H1 (cell line): ENCODE measurements at regions not wholly inside any gene's neighbourhood (a gene's known extent, or its start where the extent isn't known, plus 50 kb on each side); places are given as distances from the start of the nearest gene placed in this dataset.

Source experiments
- CTCF ChIA-PET: fragments of 300-600 bp; sonication (Branson Sonifier 250); formaldehyde crosslinking; loops from one replicate; lab custom pipeline; 2021; ENCODE audit not compliant: partially characterized antibody; lab: Charles Lee
- POLR2A ChIA-PET: fragments of 300-600 bp; sonication (Branson Sonifier 250); formaldehyde crosslinking; loops from one replicate; lab custom pipeline; 2021; ENCODE audit warnings: inconsistent platforms; ENCODE audit not compliant: partially characterized antibody; lab: Charles Lee
- DNase-seq, 2 experiments: peaks; one replicate each; pipeline versions ENCODE4 v3.0.0 to v3.0.0-alpha.2; 2010 to 2022; ENCODE audit warnings: low spot score in 2 of 2, low read depth in 1 of 2, mixed read lengths in 1 of 2
- FAIRE-seq: peaks from 2 replicates; lab custom pipeline; 2011; peaks lifted over from hg19 to GRCh38; lab: Jason Lieb, UNC
- H2AFZ ChIP-seq: 2 replicates; pipeline ENCODE4 v1.8.1; 2012; ENCODE audit warnings: low read length, inconsistent platforms
- H2AK5ac ChIP-seq: 2 replicates; pipeline ENCODE4 v1.6.1; 2013; ENCODE audit warnings: low read depth, low read length
- H2BK120ac ChIP-seq: replicated peaks from 2 replicates; pipeline ENCODE3; 2013; ENCODE audit warnings: low read depth, low read length, inconsistent platforms
- H2BK12ac ChIP-seq: 2 replicates; pipeline ENCODE4 v1.6.1; 2013; ENCODE audit warnings: low read depth, low read length
- H2BK15ac ChIP-seq: 2 replicates; pipeline ENCODE4 v1.6.1; 2013; ENCODE audit warnings: low read length
- H2BK20ac ChIP-seq: 2 replicates; pipeline ENCODE4 v1.6.1; 2013; ENCODE audit warnings: low read length
- H2BK5ac ChIP-seq: 2 replicates; pipeline ENCODE4 v1.6.1; 2013; ENCODE audit warnings: low read depth, low read length
- H3K14ac ChIP-seq: 2 replicates; pipeline ENCODE4 v1.6.1; 2013; ENCODE audit warnings: inconsistent platforms; ENCODE audit not compliant: insufficient read length
- H3K18ac ChIP-seq: 2 replicates; pipeline ENCODE4 v1.6.1; 2013; ENCODE audit warnings: low read length; ENCODE audit errors: extremely low read depth
- H3K23ac ChIP-seq: 2 replicates; pipeline ENCODE4 v1.6.1; 2013; ENCODE audit warnings: inconsistent platforms; ENCODE audit not compliant: insufficient read length
- H3K23me2 ChIP-seq: 2 replicates; pipeline ENCODE4 v1.6.1; 2013; ENCODE audit warnings: low read depth, low read length
- H3K27ac ChIP-seq: 2 replicates; pipeline ENCODE4 v1.6.1; 2011; ENCODE audit warnings: low read depth, low read length, inconsistent platforms
- H3K27me3 ChIP-seq, 4 experiments: replicated peaks in 1 of 4; 1 replicate in 1 of 4; 2 replicates in 3 of 4; pipeline versions ENCODE4 v1.6.1 to v1.8.1; 2011 to 2013; ENCODE audit warnings: low read length in 3 of 4, mild to moderate bottlenecking in 3 of 4, inconsistent platforms in 2 of 4, mixed read lengths in 2 of 4, moderate library complexity in 1 of 4; ENCODE audit not compliant: control insufficient read depth in 3 of 4, insufficient read depth in 3 of 4; ENCODE audit errors: extremely low read depth in 1 of 4
- H3K36me3 ChIP-seq, 4 experiments: 2 replicates each; pipeline versions ENCODE4 v1.6.1 to v1.8.1; 2011 to 2013; ENCODE audit warnings: mild to moderate bottlenecking in 4 of 4, low read length in 3 of 4, moderate library complexity in 2 of 4, control low read depth in 1 of 4, inconsistent platforms in 1 of 4; ENCODE audit not compliant: insufficient read depth in 4 of 4, control insufficient read depth in 2 of 4
- H3K4ac ChIP-seq: replicated peaks from 2 replicates; pipeline ENCODE3; 2013; ENCODE audit warnings: low read length, low read depth, mixed read lengths, inconsistent platforms; ENCODE audit not compliant: insufficient read length
- H3K4me1 ChIP-seq, 4 experiments: replicated peaks in 1 of 4; 1 replicate in 1 of 4; 2 replicates in 3 of 4; pipeline versions ENCODE4 v1.6.1 to v1.8.1; 2011 to 2013; ENCODE audit warnings: low read length in 3 of 4, inconsistent platforms in 2 of 4, mixed read lengths in 1 of 4; ENCODE audit not compliant: insufficient read depth in 4 of 4, control insufficient read depth in 3 of 4
- H3K4me2 ChIP-seq, 2 experiments: 2 replicates each; pipeline versions ENCODE4 v1.6.1 to v1.8.1; 2011 to 2013; ENCODE audit warnings: low read depth in 2 of 2, low read length in 2 of 2, control low read depth in 1 of 2, inconsistent platforms in 1 of 2, mild to moderate bottlenecking in 1 of 2; ENCODE audit not compliant: insufficient read depth in 1 of 2
- H3K4me3 ChIP-seq, 4 experiments: fragments of 200-600, 300-600 bp in 1 of 4; sonication (generic), shearing (Covaris generic), sonication (Bioruptor Twin) in 1 of 4; 2 replicates each; pipeline versions ENCODE4 v1.5.1 to v1.8.1; 2011 to 2016; ENCODE audit warnings: low read length in 4 of 4, low read depth in 3 of 4, control low read depth in 2 of 4, inconsistent platforms in 2 of 4, mild to moderate bottlenecking in 2 of 4, mixed read lengths in 1 of 4, moderate library complexity in 1 of 4; ENCODE audit not compliant: insufficient read depth in 2 of 4; ENCODE audit errors: extremely low read depth in 1 of 4
- H3K56ac ChIP-seq: replicated peaks from 2 replicates; pipeline ENCODE3; 2013; ENCODE audit warnings: low read depth, mild to moderate bottlenecking, mixed read lengths, low read length, inconsistent platforms; ENCODE audit not compliant: insufficient read length
- H3K79me1 ChIP-seq: 2 replicates; pipeline ENCODE4 v1.6.1; 2013; ENCODE audit warnings: low read depth, low read length, control low read depth
- H3K79me2 ChIP-seq, 2 experiments: 2 replicates each; pipeline versions ENCODE4 v1.6.1 to v1.8.1; 2012 to 2013; ENCODE audit warnings: low read length in 2 of 2, mild to moderate bottlenecking in 2 of 2, inconsistent platforms in 1 of 2; ENCODE audit not compliant: insufficient read depth in 2 of 2, control insufficient read depth in 1 of 2
- H3K9ac ChIP-seq, 4 experiments: replicated peaks in 1 of 4; 1 replicate in 1 of 4; 2 replicates in 3 of 4; pipeline versions ENCODE4 v1.6.1 to v1.8.1; 2011 to 2013; ENCODE audit warnings: low read depth in 3 of 4, low read length in 3 of 4, control low read depth in 2 of 4, mild to moderate bottlenecking in 2 of 4, moderate library complexity in 2 of 4, inconsistent platforms in 1 of 4; ENCODE audit errors: extremely low read depth in 1 of 4
- H3K9me3 ChIP-seq, 2 experiments: 2 replicates each; pipeline versions ENCODE4 v1.6.1 to v1.8.1; 2012 to 2013; ENCODE audit warnings: mild to moderate bottlenecking in 2 of 2, moderate library complexity in 2 of 2, control low read depth in 1 of 2, inconsistent platforms in 1 of 2, low read depth in 1 of 2, low read length in 1 of 2, mixed read lengths in 1 of 2; ENCODE audit not compliant: insufficient read depth in 2 of 2
- H4K20me1 ChIP-seq, 2 experiments: replicated peaks in 1 of 2; 2 replicates each; pipeline versions ENCODE3 to v1.8.1; 2011 to 2013; ENCODE audit warnings: inconsistent platforms in 2 of 2, low read length in 2 of 2, mild to moderate bottlenecking in 1 of 2; ENCODE audit not compliant: insufficient read depth in 2 of 2, control insufficient read depth in 1 of 2
- H4K5ac ChIP-seq: 2 replicates; pipeline ENCODE4 v1.6.1; 2013; ENCODE audit warnings: low read length, low read depth, mixed read lengths, inconsistent platforms; ENCODE audit not compliant: insufficient read length
- H4K8ac ChIP-seq: 2 replicates; pipeline ENCODE4 v1.8.0; 2013; ENCODE audit warnings: mild to moderate bottlenecking, moderate library complexity, low read length, inconsistent platforms; ENCODE audit not compliant: insufficient read depth; ENCODE audit errors: extremely low read depth
- H4K91ac ChIP-seq: replicated peaks from 2 replicates; pipeline ENCODE3; 2013; ENCODE audit warnings: low read length, mixed read lengths, inconsistent platforms; ENCODE audit not compliant: insufficient read length
- BCL11A ChIP-seq, 2 experiments: IDR thresholded peaks; one replicate each; pipeline ENCODE4 v1.6.1; 2011; ENCODE audit warnings: low read depth in 2 of 2, low read length in 2 of 2, mild to moderate bottlenecking in 2 of 2
- EGR1 ChIP-seq: IDR thresholded peaks from 2 replicates; pipeline ENCODE4 v1.6.1; 2011; ENCODE audit warnings: low read depth, low read length, borderline replicate concordance
- SIRT6 ChIP-seq: IDR thresholded peaks from one replicate; pipeline ENCODE4 v1.7.1; 2012; ENCODE audit warnings: low read length, inconsistent platforms
- SP4 ChIP-seq: IDR thresholded peaks from 2 replicates; pipeline ENCODE4 v1.6.1; 2012; ENCODE audit warnings: low read length, inconsistent platforms
- WGBS, 2 experiments: shearing (Covaris generic) in 1 of 2; methylation state at CpG; one replicate each; pipeline versions ENCODE4 v1.1.6 to v1.1.7; 2013 to 2015; ENCODE audit warnings: low lambda C conversion rate in 2 of 2, mixed read lengths in 2 of 2, inconsistent platforms in 1 of 2, low coverage in 1 of 2, missing lambda C conversion rate in 1 of 2; ENCODE audit not compliant: insufficient replicate concordance in 2 of 2, insufficient coverage in 1 of 2, insufficient read length in 1 of 2; ENCODE audit errors: extremely low coverage in 1 of 2, missing lambda C conversion rate in 1 of 2; 5-methylcytosine and 5-hydroxymethylcytosine counted together
- TF ChIP-seq, protein P1 (sequence below): IDR thresholded peaks from 2 replicates; pipeline ENCODE4 v1.6.1; 2012; ENCODE audit warnings: inconsistent platforms

DNA sequence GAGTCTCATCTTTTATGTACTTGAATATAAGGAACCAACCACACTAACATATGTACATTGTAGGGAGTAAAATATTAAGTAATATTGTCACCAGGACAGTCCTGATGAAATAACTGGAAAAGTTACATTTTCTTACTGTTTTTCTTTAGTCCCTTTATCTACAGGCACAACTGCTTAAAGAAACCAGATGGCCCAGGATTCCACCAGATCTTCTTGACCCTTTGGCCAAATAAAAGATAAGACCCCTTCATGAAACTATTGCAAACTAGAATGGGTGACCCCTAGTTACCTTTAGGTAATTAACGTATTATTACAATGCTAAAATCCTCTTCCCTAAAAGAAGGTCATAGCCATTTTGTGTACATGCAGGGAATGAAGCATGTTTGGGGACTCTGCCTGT is 106.3 kb upstream of the FTMT start:
- Histone ChIP-seq H3K9ac (no peak overlapping the region), H2AFZ (no peak overlapping the region), H3K18ac (no peak overlapping the region), H3K4me1 (no peaks in the 10 kb centered on the region), H4K91ac (no peak overlapping the region), H2BK12ac (no peak overlapping the region), H3K56ac (no peak overlapping the region), H2AK5ac (no peak overlapping the region), H3K23ac (no peak overlapping the region), H4K8ac (no peak overlapping the region), H3K4ac (no peak overlapping the region), H2BK5ac (no peak overlapping the region), H3K36me3 (no peaks in the 10 kb centered on the region), H4K5ac (no peak overlapping the region), H3K14ac (no peak overlapping the region), H3K23me2 (no peaks in the 10 kb centered on the region), H3K27me3 (no peaks in the 10 kb centered on the region), H3K9me3 (no peaks in the 10 kb centered on the region), H3K4me2 (no peak overlapping the region), H2BK15ac (no peak overlapping the region), H3K4me3 (no peak overlapping the region), H2BK120ac (no peak overlapping the region), H3K79me1 (no peaks in the 10 kb centered on the region), H3K79me2 (no peaks in the 10 kb centered on the region), H4K20me1 (no peaks in the 10 kb centered on the region), H3K27ac (no peak overlapping the region), H2BK20ac (no peak overlapping the region)
- no peak for DNase-seq
- ChIA-PET CTCF (no interaction called here), POLR2A (no interaction called here)
- no peak for FAIRE-seq
- 89% methylated on average over 1 of the region's 1 CpG; no CpG with 5 or more reads in 1 of the 2 experiments for WGBS, 2 experiments
- TF ChIP-seq, protein P1, sequence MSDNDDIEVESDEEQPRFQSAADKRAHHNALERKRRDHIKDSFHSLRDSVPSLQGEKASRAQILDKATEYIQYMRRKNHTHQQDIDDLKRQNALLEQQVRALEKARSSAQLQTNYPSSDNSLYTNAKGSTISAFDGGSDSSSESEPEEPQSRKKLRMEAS, result no peak
- TF ChIP-seq BCL11A (IDR thresholded peaks at IDR 0.05; ENCODE audit: low read depth in 2 of 2, low read length in 2 of 2), result no peak
- no peak for TF ChIP-seq EGR1
- TF ChIP-seq SP4, result no peak
- TF ChIP-seq SIRT6, result no peak
